Pancreas (tissue), 10 donors: ENCODE measurements at regions not wholly inside any gene's neighbourhood (a gene's known extent, or its start where the extent isn't known, plus 50 kb on each side); places are given as distances from the start of the nearest gene placed in this dataset.
A peak's percentile ranks its signal among the peaks of the same experiment; 100 is the strongest.

Experiments
- ATAC-seq, 4 donors: fragments of 200-7000 bp; cut with Tn5 transposase; one replicate each; pipeline versions ENCODE4 v1.8.0 to v1.9.1; 2020; ENCODE audit warnings: mild to moderate bottlenecking in 4 of 4, moderate library complexity in 4 of 4
- DNase-seq, 6 donors: peaks; one replicate each; pipeline ENCODE4 v3.0.0-alpha.2; 2020
- FAIRE-seq: peaks from 2 replicates; lab custom pipeline; 2012; peaks lifted over from hg19 to GRCh38; lab: Jason Lieb, UNC
- H3K27ac ChIP-seq, 4 donors: fragments of 200-600 bp; sonication (generic); 1 replicate in 3 of 4; 2 replicates in 1 of 4; pipeline versions ENCODE4 v1.5.0 to v1.8.0; 2020
- H3K27me3 ChIP-seq, 4 donors: fragments of 200-600 bp; one replicate each; pipeline ENCODE4 v1.8.0; 2021
- H3K36me3 ChIP-seq, 3 donors: fragments of 200-600 bp; sonication (generic) in 1 of 3; one replicate each; pipeline versions ENCODE4 v1.5.0 to v1.8.0; 2020 to 2021
- H3K4me1 ChIP-seq, 3 donors: fragments of 200-600 bp; one replicate each; pipeline ENCODE4 v1.8.0; 2021
- H3K4me3 ChIP-seq, 4 donors: fragments of 200-600 bp; sonication (generic) in 2 of 4; one replicate each; pipeline versions ENCODE4 v1.5.0 to v1.8.0; 2020 to 2021
- H3K9me3 ChIP-seq, 4 donors: fragments of 200-600 bp; one replicate each; pipeline ENCODE4 v1.8.0; 2021
- WGBS, 2 donors: extraction: QIAGEN DNeasy Blood & Tissue Kit; methylation state at CpG; one replicate each; pipeline ENCODE4 v1.1.7; 2013; 5-methylcytosine and 5-hydroxymethylcytosine counted together
- intact Hi-C, 3 donors: fragments of 100-400 bp; cut with DNase I; formaldehyde crosslinking; loops; one replicate each; pipeline versions ENCODE4 v1.11.1 to v1.14.2; 2022
- TF ChIP-seq, protein P1 (sequence below), 4 donors: fragments of 200-600 bp; sonication (generic) in 3 of 4; IDR thresholded peaks; one replicate each; pipeline versions ENCODE4 v1.5.0 to v1.8.0; 2021; ENCODE audit warnings: antibody characterized with exemption in 4 of 4
- donor health status: healthy with polysubstance abuse.
- donor health status: DM: no; HTN: no; CAD: no; lungs with moderate emphysema.
- donor health status: DM: no; HTN: no; CAD: no.
- donor health status: control.
- donor health status: control.
- donor health status: Bipolar disorder and iron deficiency.
- donor health status: DM: yes; HTN: yes; CAD: no.
- donor health status: DM: no; HTN: no; CAD: no.
- donor health status: DM: no; HTN: no; CAD: no.
- donor health status: DM: yes; HTN: yes; CAD: no.

DNA sequence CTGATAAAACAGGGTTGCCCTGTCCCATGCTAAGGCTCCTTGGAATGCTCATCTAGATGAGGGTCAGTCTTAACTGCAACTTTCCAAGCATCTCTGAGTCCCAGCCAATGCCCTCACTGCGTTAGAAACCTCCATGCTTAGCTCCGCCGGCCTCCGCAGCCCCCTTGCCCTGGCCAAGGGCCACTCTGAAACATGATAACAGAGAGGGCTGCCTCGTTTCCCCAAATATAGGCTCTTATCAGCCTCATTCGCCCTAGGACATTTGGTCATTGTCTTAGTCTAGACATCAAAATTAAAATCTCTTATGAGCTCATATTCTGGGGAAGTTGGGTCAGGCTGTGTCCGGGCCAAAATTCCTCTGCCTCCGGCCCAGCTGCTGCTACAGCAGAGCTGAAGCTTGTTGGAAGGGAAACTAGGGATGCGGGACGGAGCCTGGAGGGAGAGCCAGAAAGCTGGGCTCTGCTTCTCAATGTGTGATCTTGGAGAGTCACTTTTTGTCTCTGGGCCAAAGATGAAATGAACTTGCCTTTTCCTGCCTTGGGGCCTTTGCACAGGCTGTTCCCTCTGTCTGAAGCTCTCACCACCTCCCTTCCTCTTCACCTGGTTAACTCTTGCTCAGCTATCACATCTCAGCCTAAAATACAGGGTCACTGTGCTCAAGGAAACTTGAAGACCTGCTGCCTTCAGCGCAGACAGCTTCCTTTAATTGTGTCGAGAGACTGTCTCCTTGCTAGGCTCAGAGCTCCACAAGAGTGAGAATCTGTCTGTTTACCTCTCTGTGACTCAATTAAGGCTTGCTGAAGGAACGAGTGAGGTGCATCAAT, 191.3 kb downstream of the RGS3 start:
- Histone ChIP-seq H3K27ac (no peak overlapping the region), H3K4me1 (no peaks in the 10 kb centered on the region), H3K27me3 (no peaks in the 10 kb centered on the region), H3K36me3 (no peaks in the 10 kb centered on the region), H3K9me3 (no peaks in the 10 kb centered on the region), H3K4me3 (no peak overlapping the region)
- 70 to 75% methylated on average over 13 of the region's 13 CpGs for WGBS, 2 donors
- peak in 1 of 6 donors; percentile 38 for DNase-seq
- intact Hi-C loops = loop anchor here (2.0 to 10.0 kb wide), 5 partner anchors 63 to 223 kb away; no protein-coding TSS in a partner anchor
- TF ChIP-seq, protein P1, sequence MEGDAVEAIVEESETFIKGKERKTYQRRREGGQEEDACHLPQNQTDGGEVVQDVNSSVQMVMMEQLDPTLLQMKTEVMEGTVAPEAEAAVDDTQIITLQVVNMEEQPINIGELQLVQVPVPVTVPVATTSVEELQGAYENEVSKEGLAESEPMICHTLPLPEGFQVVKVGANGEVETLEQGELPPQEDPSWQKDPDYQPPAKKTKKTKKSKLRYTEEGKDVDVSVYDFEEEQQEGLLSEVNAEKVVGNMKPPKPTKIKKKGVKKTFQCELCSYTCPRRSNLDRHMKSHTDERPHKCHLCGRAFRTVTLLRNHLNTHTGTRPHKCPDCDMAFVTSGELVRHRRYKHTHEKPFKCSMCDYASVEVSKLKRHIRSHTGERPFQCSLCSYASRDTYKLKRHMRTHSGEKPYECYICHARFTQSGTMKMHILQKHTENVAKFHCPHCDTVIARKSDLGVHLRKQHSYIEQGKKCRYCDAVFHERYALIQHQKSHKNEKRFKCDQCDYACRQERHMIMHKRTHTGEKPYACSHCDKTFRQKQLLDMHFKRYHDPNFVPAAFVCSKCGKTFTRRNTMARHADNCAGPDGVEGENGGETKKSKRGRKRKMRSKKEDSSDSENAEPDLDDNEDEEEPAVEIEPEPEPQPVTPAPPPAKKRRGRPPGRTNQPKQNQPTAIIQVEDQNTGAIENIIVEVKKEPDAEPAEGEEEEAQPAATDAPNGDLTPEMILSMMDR (IDR thresholded peaks at IDR 0.05) = no peak
- peak in 3 of 4 donors; percentile 15 to 21 (median 20) for ATAC-seq
- FAIRE-seq = no peak

DNA sequence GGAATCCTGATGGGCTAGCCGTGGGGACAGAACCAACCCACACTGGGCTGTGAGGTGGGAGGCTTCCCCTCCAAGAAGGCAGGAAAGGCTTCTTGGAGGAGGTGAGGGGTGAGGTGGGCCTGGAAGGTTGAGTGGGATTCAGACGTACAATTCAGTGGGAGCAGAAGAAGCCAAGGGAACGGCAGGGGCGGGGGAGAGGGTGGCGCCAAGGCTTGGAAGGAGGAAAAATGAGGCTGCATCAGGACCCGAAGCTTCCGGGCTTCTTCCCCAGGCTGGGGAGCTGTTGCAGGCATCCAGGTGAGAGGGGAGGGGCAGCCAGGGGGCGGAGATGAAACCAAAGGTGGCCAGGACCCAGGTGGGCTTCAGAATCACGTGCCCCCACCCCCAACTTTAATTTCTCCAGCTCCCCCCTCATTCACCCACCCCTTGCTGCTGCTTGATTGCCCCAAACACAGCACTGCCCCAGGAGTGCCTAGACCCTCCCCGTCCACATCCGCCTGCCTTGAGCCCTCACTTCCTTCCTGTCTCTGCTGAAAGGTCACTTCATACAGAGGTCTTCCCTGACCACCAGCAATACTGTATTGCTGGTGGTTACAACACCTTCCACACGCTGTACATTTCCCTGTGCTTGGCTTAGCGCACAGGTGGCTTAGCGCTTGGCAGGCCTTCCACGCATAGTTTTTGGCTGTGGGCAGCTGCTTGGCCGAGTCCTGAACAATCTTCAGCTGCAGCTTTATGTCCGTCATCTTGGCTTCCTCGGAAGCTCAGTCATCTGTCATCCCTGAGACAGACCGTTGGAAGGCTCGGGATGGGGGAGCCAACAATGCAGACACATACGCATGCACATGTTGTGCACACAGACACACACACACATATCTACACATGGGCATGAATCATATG, 193.5 kb downstream of the RGS3 start:
- FAIRE-seq (no peak), ATAC-seq (no peak), DNase-seq (no peak)
- WGBS, 2 donors = 61 to 64% methylated on average over 21 of the region's 21 CpGs
- TF ChIP-seq, protein P1 (IDR thresholded peaks at IDR 0.05) = no peak
- no peaks in the 10 kb centered on the region for H3K9me3 ChIP-seq
- intact Hi-C loops = loop anchor here (2.0 to 10.0 kb wide), 4 partner anchors 65 to 225 kb away; no protein-coding TSS in a partner anchor
- H3K4me1 ChIP-seq = no peaks in the 10 kb centered on the region
- no peaks in the 10 kb centered on the region for H3K36me3 ChIP-seq
- H3K4me3 ChIP-seq = no peak overlapping the region
- no peak overlapping the region for H3K27ac ChIP-seq
- no peaks in the 10 kb centered on the region for H3K27me3 ChIP-seq

DNA sequence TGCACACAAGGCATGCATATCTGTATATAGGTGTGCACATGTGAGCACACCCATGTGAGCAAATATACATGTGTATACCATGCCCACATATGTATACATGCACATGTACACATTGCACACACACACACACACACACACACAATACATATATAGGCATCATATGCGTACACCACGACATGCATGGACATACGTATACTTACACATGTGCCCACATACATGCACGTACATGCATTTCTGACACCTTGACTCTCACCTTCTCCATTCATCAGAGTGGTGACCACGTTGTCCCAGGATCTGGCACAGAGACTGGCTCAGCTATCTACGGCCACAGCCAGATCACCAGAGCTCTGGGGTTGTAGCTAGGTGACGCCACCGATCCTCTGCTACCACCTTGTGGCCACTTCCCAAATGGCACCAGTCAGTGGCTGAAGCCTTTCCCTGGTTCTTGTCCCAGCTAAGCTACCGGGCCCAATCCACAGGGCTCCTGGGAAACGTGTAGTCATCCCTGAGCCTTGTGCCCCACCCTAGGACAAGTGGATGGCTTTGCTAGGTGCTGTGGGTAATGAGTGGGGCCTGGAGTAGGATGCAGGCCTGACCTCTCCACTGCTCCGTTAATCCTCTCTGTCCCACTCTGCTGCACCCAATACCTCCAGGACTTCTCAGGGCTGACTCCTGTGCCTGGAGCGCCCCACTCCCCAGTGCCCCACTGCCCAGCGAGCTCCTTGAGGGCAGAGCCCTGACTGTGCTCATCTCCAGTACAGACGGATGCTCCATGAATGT, 194.4 kb downstream of the RGS3 start:
- peak; percentile 76 to 93 (median 90) for DNase-seq
- TF ChIP-seq, protein P1 (IDR thresholded peaks at IDR 0.05) = peak; percentile 83 to 98 (median 93)
- Histone ChIP-seq H3K27me3 (no peaks in the 10 kb centered on the region), H3K4me3 (no peak overlapping the region), H3K9me3 (no peaks in the 10 kb centered on the region), H3K27ac (no peak overlapping the region), H3K4me1 (no peaks in the 10 kb centered on the region), H3K36me3 (no peaks in the 10 kb centered on the region)
- no peak for FAIRE-seq
- 25 to 30% methylated on average over 14 of the region's 14 CpGs for WGBS, 2 donors
- peak; percentile 91 to 95 (median 93) for ATAC-seq
- intact Hi-C loops = loop anchor here (2.0 to 10.0 kb wide), 4 partner anchors 66 to 226 kb away; no protein-coding TSS in a partner anchor

DNA sequence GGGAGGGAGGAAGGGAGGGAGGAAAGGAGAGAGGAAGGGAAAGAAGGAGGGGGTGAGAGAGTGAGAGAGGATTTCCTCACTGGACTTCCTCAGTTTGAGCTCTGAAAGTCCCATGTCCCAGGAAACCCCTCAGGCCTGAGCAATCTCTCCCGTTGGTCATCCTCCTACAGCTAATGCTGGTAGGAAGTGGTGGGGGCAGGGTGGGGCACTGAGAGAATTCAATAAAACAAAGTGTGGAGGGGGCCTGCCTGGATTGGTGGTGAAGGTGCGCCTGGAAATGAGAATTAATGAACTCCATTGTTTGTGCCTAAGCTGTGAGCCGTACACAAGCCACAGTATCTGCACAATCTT, 195.0 kb downstream of the RGS3 start:
- no peak for FAIRE-seq
- 39 to 50% methylated on average over 3 of the region's 3 CpGs for WGBS, 2 donors

More for the DNA sequence above, 195.0 kb downstream of the RGS3 start:
- H3K27ac ChIP-seq = no peak overlapping the region
- DNase-seq (peak in 1 of 6 donors; percentile 10), ATAC-seq (no peak)
- TF ChIP-seq, protein P1 (IDR thresholded peaks at IDR 0.05) = no peak
- H3K36me3 ChIP-seq = no peaks in the 10 kb centered on the region
- no peaks in the 10 kb centered on the region for H3K9me3 ChIP-seq
- no peaks in the 10 kb centered on the region for H3K27me3 ChIP-seq
- no peak overlapping the region for H3K4me3 ChIP-seq
- intact Hi-C loops = loop anchor here (5.0 to 10.0 kb wide), 3 partner anchors 66 to 226 kb away; no protein-coding TSS in a partner anchor
- no peaks in the 10 kb centered on the region for H3K4me1 ChIP-seq
